ENCODE measurements at regions not wholly inside any gene's neighbourhood (a gene's known extent, or its start where the extent isn't known, plus 50 kb on each side); places are given as distances from the start of the nearest gene placed in this dataset.

- TF ChIP-seq CTCF (IDR thresholded peaks at IDR 0.05; ENCODE audit: low read depth, low read length) = no peak
- Histone ChIP-seq H3K27me3 (no peaks in the 10 kb centered on the region), H3K4me3 (ENCODE audit: low read depth, low read length) (no peak overlapping the region), H3K36me3 (no peaks in the 10 kb centered on the region), H3K9me3 (no peaks in the 10 kb centered on the region), H3K4me1 (no peaks in the 10 kb centered on the region)
- DNase-seq = no peak
Observed at GRCh38 chr9:119781886-119782285, 412.7 kb upstream of the BRINP1 start.

GRCh38 chr9:119775410-119775809 is 406.2 kb upstream of the BRINP1 start:
- Histone ChIP-seq H3K36me3 (no peaks in the 10 kb centered on the region), H3K4me1 (no peaks in the 10 kb centered on the region), H3K4me3 (ENCODE audit: low read depth, low read length) (no peak overlapping the region), H3K27me3 (no peaks in the 10 kb centered on the region), H3K9me3 (no peaks in the 10 kb centered on the region)
- no peak for DNase-seq
- TF ChIP-seq CTCF (IDR thresholded peaks at IDR 0.05; ENCODE audit: low read depth, low read length) = no peak

GRCh38 chr9:119773823-119774222 is 404.6 kb upstream of the BRINP1 start:
- no peaks in the 10 kb centered on the region for H3K4me1 ChIP-seq

GRCh38 chr9:119771341-119771740 is 402.1 kb upstream of the BRINP1 start:
- no peaks in the 10 kb centered on the region for H3K36me3 ChIP-seq
- no peaks in the 10 kb centered on the region for H3K9me3 ChIP-seq
- TF ChIP-seq CTCF (IDR thresholded peaks at IDR 0.05; ENCODE audit: low read depth, low read length) = no peak
- no peaks in the 10 kb centered on the region for H3K4me1 ChIP-seq
- H3K4me3 ChIP-seq (ENCODE audit: low read depth, low read length) = no peak overlapping the region
- no peaks in the 10 kb centered on the region for H3K27me3 ChIP-seq
- no peak for DNase-seq

More at GRCh38 chr9:119773823-119774222, 404.6 kb upstream of the BRINP1 start:
- Histone ChIP-seq H3K4me3 (ENCODE audit: low read depth, low read length) (no peak overlapping the region), H3K9me3 (no peaks in the 10 kb centered on the region), H3K36me3 (no peaks in the 10 kb centered on the region), H3K27me3 (no peaks in the 10 kb centered on the region)
- no peak for TF ChIP-seq CTCF (IDR thresholded peaks at IDR 0.05; ENCODE audit: low read depth, low read length)
- no peak for DNase-seq

GRCh38 chr9:119768266-119768665 is 399.0 kb upstream of the BRINP1 start:
- DNase-seq = no peak
- no peak for TF ChIP-seq CTCF (IDR thresholded peaks at IDR 0.05; ENCODE audit: low read depth, low read length)
- Histone ChIP-seq H3K27me3 (no peaks in the 10 kb centered on the region), H3K4me1 (no peaks in the 10 kb centered on the region), H3K4me3 (ENCODE audit: low read depth, low read length) (no peak overlapping the region), H3K36me3 (no peaks in the 10 kb centered on the region), H3K9me3 (no peaks in the 10 kb centered on the region)

- no peak for TF ChIP-seq CTCF (IDR thresholded peaks at IDR 0.05; ENCODE audit: low read depth, low read length)
- no peaks in the 10 kb centered on the region for H3K36me3 ChIP-seq
- no peak overlapping the region for H3K4me3 ChIP-seq (ENCODE audit: low read depth, low read length)
- H3K27me3 ChIP-seq = no peaks in the 10 kb centered on the region
- H3K9me3 ChIP-seq = no peaks in the 10 kb centered on the region
- no peak for DNase-seq
- no peaks in the 10 kb centered on the region for H3K4me1 ChIP-seq
Observed at GRCh38 chr9:119765632-119766175, 396.5 kb upstream of the BRINP1 start.
